ENCODE measurements at regions not wholly inside any gene's neighbourhood (a gene's known extent, or its start where the extent isn't known, plus 50 kb on each side); places are given as distances from the start of the nearest gene placed in this dataset.

GRCh38 chr3:22371607-22372291 lies 620.7 kb upstream of the ZNF385D start:
- TF ChIP-seq CTCF (IDR thresholded peaks at IDR 0.05), result no peak
- TF ChIP-seq POLR2A (IDR thresholded peaks at IDR 0.05), result no peak
- no peak for TF ChIP-seq EP300 (IDR thresholded peaks at IDR 0.05; ENCODE audit: low read depth)
- TF ChIP-seq POLR2AphosphoS5 (IDR thresholded peaks at IDR 0.05), result no peak
